Neuronal stem cell (in vitro differentiated cells): ENCODE measurements at regions not wholly inside any gene's neighbourhood (a gene's known extent, or its start where the extent isn't known, plus 50 kb on each side); places are given as distances from the start of the nearest gene placed in this dataset.

Experiments
- DNase-seq: peaks from one replicate; pipeline ENCODE4 v3.0.0-alpha.2; 2013; ENCODE audit warnings: low spot score
- H2AFZ ChIP-seq: one replicate; pipeline ENCODE4 v1.6.1; 2013; ENCODE audit warnings: mild to moderate bottlenecking, low read length, inconsistent platforms
- H2AK5ac ChIP-seq: 2 replicates; pipeline ENCODE4 v1.6.1; 2013; ENCODE audit warnings: low read depth, mild to moderate bottlenecking, inconsistent platforms, low read length, moderate library complexity, mixed read lengths
- H2BK120ac ChIP-seq: 2 replicates; pipeline ENCODE4 v1.6.1; 2013; ENCODE audit warnings: low read depth, mild to moderate bottlenecking, inconsistent platforms, low read length, moderate library complexity, mixed read lengths
- H2BK12ac ChIP-seq: one replicate; pipeline ENCODE4 v1.6.1; 2013; ENCODE audit warnings: low read length, inconsistent platforms
- H2BK15ac ChIP-seq: 2 replicates; pipeline ENCODE4 v1.6.1; 2013; ENCODE audit warnings: mild to moderate bottlenecking, low read length, inconsistent platforms, mixed read lengths
- H2BK5ac ChIP-seq: one replicate; pipeline ENCODE4 v1.6.1; 2013; ENCODE audit warnings: inconsistent platforms, mild to moderate bottlenecking, low read length, moderate library complexity
- H3K14ac ChIP-seq: one replicate; pipeline ENCODE4 v1.6.1; 2013; ENCODE audit warnings: low read length, inconsistent platforms
- H3K18ac ChIP-seq: 2 replicates; pipeline ENCODE4 v1.6.1; 2013; ENCODE audit warnings: low read length, inconsistent platforms
- H3K23ac ChIP-seq: 2 replicates; pipeline ENCODE4 v1.6.1; 2013; ENCODE audit warnings: low read depth, mild to moderate bottlenecking, mixed read lengths, low read length, inconsistent platforms; ENCODE audit not compliant: poor library complexity
- H3K27ac ChIP-seq: replicated peaks from 3 replicates; pipeline ENCODE4 v1.5.1; 2013; ENCODE audit warnings: low read length, inconsistent platforms
- H3K27me3 ChIP-seq, 3 experiments: 2 replicates each; pipeline ENCODE4 v1.6.1; 2013; ENCODE audit warnings: low read length in 3 of 3, mild to moderate bottlenecking in 2 of 3, inconsistent platforms in 1 of 3, low read depth in 1 of 3, mixed read lengths in 1 of 3, moderate library complexity in 1 of 3; ENCODE audit not compliant: control insufficient read depth in 3 of 3, insufficient read depth in 3 of 3
- H3K36me3 ChIP-seq, 2 donors: replicated peaks in 1 of 2; 2 replicates each; pipeline ENCODE4 v1.6.1; 2013; ENCODE audit warnings: low read length in 2 of 2; ENCODE audit not compliant: control insufficient read depth in 2 of 2, insufficient read depth in 2 of 2
- H3K4ac ChIP-seq: 2 replicates; pipeline ENCODE4 v1.6.1; 2013; ENCODE audit warnings: inconsistent platforms, mild to moderate bottlenecking, low read length, moderate library complexity
- H3K4me1 ChIP-seq, 2 donors: 1 replicate in 1 of 2; 2 replicates in 1 of 2; pipeline ENCODE4 v1.6.1; 2013; ENCODE audit warnings: low read length in 2 of 2, low read depth in 1 of 2; ENCODE audit not compliant: control insufficient read depth in 2 of 2, insufficient read depth in 1 of 2
- H3K4me2 ChIP-seq: one replicate; pipeline ENCODE4 v1.6.1; 2013; ENCODE audit warnings: mild to moderate bottlenecking, low read length, inconsistent platforms; ENCODE audit not compliant: insufficient read depth, poor library complexity, severe bottlenecking
- H3K4me3 ChIP-seq, 2 donors: 2 replicates each; pipeline ENCODE4 v1.5.1; 2013; ENCODE audit warnings: low read length in 2 of 2, mild to moderate bottlenecking in 2 of 2, inconsistent platforms in 1 of 2, moderate library complexity in 1 of 2
- H3K79me1 ChIP-seq: one replicate; pipeline ENCODE4 v1.6.1; 2013; ENCODE audit warnings: low read depth, mild to moderate bottlenecking, inconsistent platforms, low read length, moderate library complexity
- H3K9ac ChIP-seq: one replicate; pipeline ENCODE4 v1.6.1; 2013; ENCODE audit warnings: mild to moderate bottlenecking, low read depth, low read length, inconsistent platforms; ENCODE audit not compliant: poor library complexity
- H3K9me3 ChIP-seq, 2 donors: replicated peaks in 1 of 2; 2 replicates each; pipeline versions ENCODE3 to v1.6.1; 2013; ENCODE audit warnings: low read length in 2 of 2, mild to moderate bottlenecking in 2 of 2, inconsistent platforms in 1 of 2, low read depth in 1 of 2, mixed read lengths in 1 of 2, moderate library complexity in 1 of 2; ENCODE audit not compliant: control insufficient read depth in 2 of 2, insufficient read depth in 1 of 2
- H4K8ac ChIP-seq: one replicate; pipeline ENCODE4 v1.6.1; 2013; ENCODE audit warnings: low read depth, mild to moderate bottlenecking, inconsistent platforms, low read length, moderate library complexity
- H4K91ac ChIP-seq: one replicate; pipeline ENCODE4 v1.6.1; 2013; ENCODE audit warnings: low read length, low read depth, mild to moderate bottlenecking, inconsistent platforms; ENCODE audit not compliant: poor library complexity
- WGBS, 2 donors: extraction: QIAGEN DNeasy Blood & Tissue Kit; methylation state at CpG; one replicate each; pipeline ENCODE4 v1.1.7; 2013; ENCODE audit warnings: missing lambda C conversion rate in 2 of 2, mixed read lengths in 1 of 2; ENCODE audit not compliant: insufficient read length in 2 of 2, insufficient replicate concordance in 1 of 2; ENCODE audit errors: extremely low coverage in 2 of 2; 5-methylcytosine and 5-hydroxymethylcytosine counted together

GRCh38 chr7:25829663-25830062 lies 322.3 kb upstream of the NFE2L3 start:
- no peak overlapping the region for H3K27ac ChIP-seq
- H2AFZ ChIP-seq: no peak overlapping the region
- H2BK120ac ChIP-seq: no peak overlapping the region
- peaks cover 0 to 12% of the 10 kb centered on the region in 2 donors for H3K9me3 ChIP-seq
- H3K36me3 ChIP-seq: no peaks in the 10 kb centered on the region
- no peak overlapping the region for H3K23ac ChIP-seq
- no peak overlapping the region for H2BK12ac ChIP-seq
- no peak for DNase-seq
- H4K8ac ChIP-seq: no peak overlapping the region
- no peak overlapping the region for H3K9ac ChIP-seq
- no peaks in the 10 kb centered on the region for H3K79me1 ChIP-seq
- no peaks in the 10 kb centered on the region for H3K27me3 ChIP-seq
- H4K91ac ChIP-seq: no peak overlapping the region
- no peak overlapping the region for H3K4ac ChIP-seq
- H3K18ac ChIP-seq: no peak overlapping the region
- peaks cover 10 to 41% of the 10 kb centered on the region in 2 donors for H3K4me1 ChIP-seq
- no peak overlapping the region for H2BK5ac ChIP-seq
- no peak overlapping the region for H3K4me2 ChIP-seq
- H2BK15ac ChIP-seq: no peak overlapping the region
- no peak overlapping the region for H3K14ac ChIP-seq
- H2AK5ac ChIP-seq: no peak overlapping the region
- no peak overlapping the region for H3K4me3 ChIP-seq

GRCh38 chr7:25830215-25830614 lies 321.8 kb upstream of the NFE2L3 start:
- Histone ChIP-seq H3K79me1 (no peaks in the 10 kb centered on the region), H3K36me3 (no peaks in the 10 kb centered on the region), H3K9me3 (peaks cover 0 to 12% of the 10 kb centered on the region in 2 donors), H3K27me3 (no peaks in the 10 kb centered on the region), H3K18ac (no peak overlapping the region), H3K4ac (no peak overlapping the region), H4K8ac (no peak overlapping the region), H2BK12ac (no peak overlapping the region), H3K4me3 (no peak overlapping the region), H3K4me1 (peaks cover 10 to 41% of the 10 kb centered on the region in 2 donors), H3K23ac (no peak overlapping the region), H3K27ac (no peak overlapping the region), H2AFZ (no peak overlapping the region), H4K91ac (no peak overlapping the region), H3K9ac (no peak overlapping the region), H2BK5ac (no peak overlapping the region), H3K14ac (no peak overlapping the region), H2BK120ac (no peak overlapping the region), H2BK15ac (no peak overlapping the region), H3K4me2 (no peak overlapping the region), H2AK5ac (no peak overlapping the region)
- no CpG with 5 or more reads among the region's 3 CpGs for WGBS, 2 donors
- no peak for DNase-seq

- no CpG with 5 or more reads among the region's 6 CpGs for WGBS, 2 donors
- Histone ChIP-seq H3K79me1 (no peaks in the 10 kb centered on the region), H2BK5ac (no peak overlapping the region), H4K91ac (no peak overlapping the region), H3K27me3 (no peaks in the 10 kb centered on the region), H3K27ac (no peak overlapping the region), H2BK12ac (no peak overlapping the region), H2AK5ac (no peak overlapping the region), H3K36me3 (no peaks in the 10 kb centered on the region), H3K4me2 (no peak overlapping the region), H3K4me1 (peaks cover 10 to 41% of the 10 kb centered on the region in 2 donors), H3K4ac (no peak overlapping the region), H2AFZ (peak overlapping the region; percentile 20), H3K14ac (no peak overlapping the region), H3K23ac (no peak overlapping the region), H2BK15ac (no peak overlapping the region), H3K9ac (no peak overlapping the region), H3K18ac (no peak overlapping the region), H3K9me3 (peaks cover 0 to 12% of the 10 kb centered on the region in 2 donors), H4K8ac (no peak overlapping the region), H3K4me3 (no peak overlapping the region), H2BK120ac (no peak overlapping the region)
- DNase-seq: no peak
These were observed 320.8 kb upstream of the NFE2L3 start for GRCh38 chr7:25831062-25831691.

GRCh38 chr7:25831831-25832411 lies 320.1 kb upstream of the NFE2L3 start:
- H3K23ac ChIP-seq: no peak overlapping the region
- DNase-seq: no peak
- WGBS, 2 donors: no CpG with 5 or more reads among the region's 8 CpGs

More at GRCh38 chr7:25831831-25832411, 320.1 kb upstream of the NFE2L3 start:
- H2BK15ac ChIP-seq: no peak overlapping the region
- no peak overlapping the region for H3K27ac ChIP-seq
- H3K18ac ChIP-seq: no peak overlapping the region
- no peak overlapping the region for H4K8ac ChIP-seq
- peaks cover 0 to 12% of the 10 kb centered on the region in 2 donors for H3K9me3 ChIP-seq
- H2BK12ac ChIP-seq: no peak overlapping the region
- no peaks in the 10 kb centered on the region for H3K27me3 ChIP-seq
- H3K14ac ChIP-seq: no peak overlapping the region
- no peak overlapping the region for H3K4me3 ChIP-seq
- no peak overlapping the region for H2BK120ac ChIP-seq
- peaks cover 10 to 41% of the 10 kb centered on the region in 2 donors for H3K4me1 ChIP-seq
- no peak overlapping the region for H3K4me2 ChIP-seq
- no peak overlapping the region for H4K91ac ChIP-seq
- H3K4ac ChIP-seq: no peak overlapping the region
- peak overlapping the region; percentile 20 for H2AFZ ChIP-seq
- no peak overlapping the region for H3K9ac ChIP-seq
- no peaks in the 10 kb centered on the region for H3K36me3 ChIP-seq
- H2BK5ac ChIP-seq: no peak overlapping the region
- no peaks in the 10 kb centered on the region for H3K79me1 ChIP-seq
- H2AK5ac ChIP-seq: no peak overlapping the region
